NCI-H1048 (cell line): ENCODE measurements at regions not wholly inside any gene's neighbourhood (a gene's known extent, or its start where the extent isn't known, plus 50 kb on each side); places are given as distances from the start of the nearest gene placed in this dataset.

Experiments
- DNase-seq: peaks from one replicate; lab custom pipeline; 2025; lab: John Stamatoyannopoulos, UW

DNA sequence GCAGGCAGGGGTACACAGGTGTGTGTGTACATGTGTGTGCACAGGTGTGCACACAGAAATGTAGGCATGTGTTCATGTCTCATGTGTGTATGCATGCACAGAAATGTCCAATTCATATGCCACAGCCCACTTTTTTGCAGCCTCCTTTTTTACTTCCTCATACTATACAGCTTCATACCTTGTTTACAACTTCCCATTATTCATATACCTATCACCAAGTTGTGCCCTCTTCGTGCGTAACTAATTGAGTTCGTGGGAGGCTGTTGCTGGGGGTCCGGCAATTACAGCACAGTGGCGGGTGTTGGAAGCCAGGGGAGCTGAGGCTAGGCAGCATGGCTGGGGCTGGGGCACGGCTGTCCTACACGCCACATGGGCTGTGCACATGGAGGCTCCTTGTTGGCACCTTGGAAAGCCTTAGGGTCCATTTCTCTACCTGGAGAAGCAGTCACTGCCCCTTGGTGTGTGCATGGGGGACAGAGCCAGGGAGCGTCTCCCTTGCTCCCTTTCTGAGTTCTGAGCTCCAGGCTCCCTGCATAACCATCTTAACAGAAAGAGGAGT lies 266.7 kb downstream of the ENGASE start:
- no peak for DNase-seq

GRCh38 chr17:79340333-79341221 lies 266.0 kb downstream of the ENGASE start:
- DNase-seq, result no peak

DNA sequence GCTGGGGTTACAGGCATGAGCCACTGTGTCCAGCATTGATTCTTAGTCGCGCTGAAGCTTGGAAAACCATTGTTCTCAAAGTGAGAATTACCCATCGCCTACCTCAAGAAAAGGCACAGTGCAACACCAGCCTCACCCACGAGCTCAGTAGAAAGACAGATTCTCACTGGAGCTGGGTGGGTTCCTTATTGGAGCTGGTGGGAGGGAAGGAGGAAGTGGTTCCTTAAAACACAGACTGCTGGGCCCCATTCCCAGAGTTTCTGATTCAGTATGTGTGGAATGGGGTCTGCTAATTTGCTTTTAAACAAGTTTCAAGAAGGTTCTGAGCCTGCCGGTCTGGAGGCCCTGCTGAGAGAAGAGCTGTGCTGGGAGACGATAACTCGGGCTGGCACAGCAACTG lies 264.7 kb downstream of the ENGASE start:
- no peak for DNase-seq

DNA sequence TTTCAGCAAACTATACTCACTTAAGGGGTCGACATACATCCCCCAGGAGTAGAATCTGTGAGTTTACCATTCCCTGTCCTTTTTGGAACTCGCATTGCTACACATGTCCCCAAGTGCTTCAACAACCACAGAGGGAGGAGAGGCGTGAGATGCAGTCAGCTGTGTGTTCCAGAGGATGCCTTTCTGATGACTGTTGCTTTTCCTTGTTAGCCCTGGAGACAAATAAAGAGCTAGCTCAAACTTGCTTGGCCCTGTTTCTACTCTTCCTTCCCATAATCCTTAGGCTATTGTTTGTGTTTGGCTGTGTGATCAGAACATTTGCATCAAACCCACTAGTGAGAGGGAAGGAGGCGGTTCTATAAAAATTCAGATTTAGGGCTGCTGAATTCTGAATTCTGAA lies 264.0 kb downstream of the ENGASE start:
- no peak for DNase-seq

DNA sequence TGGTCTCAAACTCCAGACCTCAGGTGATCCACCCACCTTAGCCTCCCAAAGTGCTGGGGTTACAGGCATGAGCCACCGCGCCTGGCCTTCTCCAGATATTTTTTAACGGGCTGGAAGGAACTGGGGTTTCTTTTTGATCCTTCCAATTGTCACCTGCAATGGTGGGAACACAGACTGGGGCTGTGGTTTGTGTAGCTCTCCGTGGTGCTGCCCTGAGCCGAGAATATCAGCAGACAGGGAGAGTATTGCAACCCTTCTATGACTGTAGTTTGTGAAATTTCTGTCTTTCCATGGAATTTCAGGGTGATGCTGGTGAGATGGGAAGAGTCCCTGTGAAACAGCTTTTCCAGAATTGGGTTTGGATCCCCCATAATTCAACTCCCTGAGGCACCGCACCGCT lies 263.5 kb downstream of the ENGASE start:
- no peak for DNase-seq

GRCh38 chr17:79337053-79337452 lies 262.4 kb downstream of the ENGASE start:
- no peak for DNase-seq

DNA sequence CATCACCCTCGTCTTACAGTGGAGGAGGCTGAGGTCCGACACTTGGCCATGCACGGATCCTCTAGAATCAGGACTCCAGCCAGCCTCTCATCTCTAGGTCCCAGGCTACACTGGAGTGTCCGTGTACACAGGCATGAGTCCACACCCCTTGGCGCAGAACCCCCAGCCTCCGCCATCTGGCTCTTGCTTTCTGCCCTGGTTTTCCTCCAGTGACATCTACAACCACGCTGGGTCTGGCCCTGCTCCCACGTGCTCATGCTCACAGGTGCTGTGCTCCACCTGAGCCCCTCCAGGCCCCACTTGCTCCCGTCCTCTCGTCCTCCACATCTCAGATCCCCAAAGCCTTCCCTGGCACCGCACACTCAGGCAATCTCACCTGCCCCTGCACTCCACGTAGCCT lies 260.8 kb downstream of the ENGASE start:
- DNase-seq, result no peak

DNA sequence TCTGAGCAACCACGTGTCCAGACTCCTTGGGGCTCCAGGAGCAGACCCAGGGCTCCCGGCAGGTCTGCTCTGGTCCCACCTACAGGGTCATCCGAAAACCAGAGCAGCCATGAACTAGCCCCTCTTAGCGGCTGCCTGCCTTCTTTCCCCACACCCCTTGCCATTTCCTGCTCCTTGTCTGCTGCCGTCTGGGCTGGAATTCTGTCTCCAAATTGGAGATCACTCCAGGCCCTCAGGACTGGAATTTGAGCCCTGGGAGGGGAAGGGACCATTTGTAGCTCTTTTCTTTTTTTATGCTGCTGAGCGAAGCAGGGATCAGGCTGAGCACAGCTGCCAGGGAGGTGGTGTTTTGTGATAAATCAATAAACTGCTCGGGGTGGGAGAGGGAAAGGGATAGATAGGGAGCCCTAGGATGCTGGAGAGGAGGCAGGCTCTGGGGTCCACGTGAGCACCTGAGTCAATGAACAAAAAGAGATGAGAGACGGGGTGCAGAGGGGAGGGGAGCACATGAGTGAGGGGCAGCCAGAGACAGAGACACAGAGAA lies 257.5 kb downstream of the ENGASE start:
- DNase-seq, result no peak

DNA sequence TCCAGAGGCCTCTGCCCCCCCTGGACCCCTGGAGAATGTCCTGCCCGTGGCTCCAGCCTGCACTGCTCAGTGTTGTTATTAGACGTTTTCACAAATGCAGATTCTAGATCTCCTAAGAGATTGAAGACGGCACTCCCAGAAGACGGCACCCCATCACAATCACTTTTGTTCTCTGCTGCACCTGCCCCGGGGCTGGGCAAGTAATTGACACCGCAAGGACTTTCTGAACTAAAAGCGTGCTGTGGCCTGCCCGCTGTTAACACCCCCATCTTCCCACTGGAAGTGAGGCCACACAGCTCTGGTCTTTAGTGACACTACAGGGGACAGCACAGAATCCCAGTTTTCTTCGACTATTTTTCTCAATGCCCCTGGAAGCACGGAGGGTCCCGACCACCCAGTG lies 256.9 kb downstream of the ENGASE start:
- DNase-seq, result no peak

DNA sequence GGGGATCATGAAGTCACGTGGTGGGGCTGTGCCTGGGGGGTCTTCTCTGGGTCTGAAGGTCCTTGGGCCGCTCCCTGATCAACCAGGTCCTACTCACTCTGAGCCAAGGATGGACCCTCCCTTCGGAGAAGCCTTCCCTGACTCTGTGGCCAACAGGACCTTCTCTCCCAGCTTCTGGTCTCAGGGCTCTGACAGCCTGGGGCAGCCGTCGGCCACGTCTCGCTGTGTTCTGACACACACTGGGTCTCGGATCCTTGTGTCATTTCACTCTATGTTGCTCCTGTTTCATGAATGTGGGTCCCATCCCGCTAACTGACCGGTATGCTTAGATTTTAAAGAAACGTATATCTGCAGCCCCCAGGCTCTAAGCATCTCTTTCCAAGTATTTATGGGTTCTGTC lies 256.1 kb downstream of the ENGASE start:
- DNase-seq, result no peak

- no peak for DNase-seq
Measured at GRCh38 chr17:79330229-79330628, 255.6 kb downstream of the ENGASE start.

GRCh38 chr17:79326814-79327213 lies 252.2 kb downstream of the ENGASE start:
- no peak for DNase-seq

DNA sequence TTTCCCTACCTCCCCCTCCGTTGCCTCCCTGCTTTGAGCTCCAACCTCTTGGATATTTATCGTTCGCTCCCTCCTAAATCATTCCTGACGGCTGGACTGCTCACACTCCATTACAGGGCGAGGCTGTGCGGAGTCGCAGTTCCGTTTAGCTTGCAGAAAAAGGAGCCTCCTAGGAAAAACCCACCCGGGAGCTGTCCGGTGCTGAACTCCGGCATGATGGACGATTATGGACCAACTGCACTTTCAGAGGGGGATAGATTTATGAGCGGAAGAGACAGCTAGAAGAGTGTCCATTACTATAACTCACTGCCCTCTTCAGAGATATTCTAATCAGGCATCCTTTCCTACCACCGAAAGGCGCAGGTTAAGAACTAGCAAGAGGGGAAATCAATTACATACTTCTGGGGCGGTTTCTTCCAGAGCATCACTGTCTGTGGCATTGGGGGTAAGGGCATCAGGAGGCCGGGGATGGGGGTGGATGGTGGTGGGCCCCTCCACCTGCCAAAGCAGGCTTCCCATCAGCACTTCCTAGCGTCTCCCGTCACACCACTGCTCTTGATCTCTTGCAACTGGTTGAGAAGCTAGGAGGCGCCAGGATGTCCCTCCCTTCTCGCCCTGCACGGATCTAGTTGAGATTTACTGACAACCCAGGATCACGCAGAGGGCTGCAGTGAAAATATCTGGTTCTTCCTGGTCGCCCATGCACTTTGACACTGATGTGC lies 251.2 kb downstream of the ENGASE start:
- DNase-seq, result no peak

DNA sequence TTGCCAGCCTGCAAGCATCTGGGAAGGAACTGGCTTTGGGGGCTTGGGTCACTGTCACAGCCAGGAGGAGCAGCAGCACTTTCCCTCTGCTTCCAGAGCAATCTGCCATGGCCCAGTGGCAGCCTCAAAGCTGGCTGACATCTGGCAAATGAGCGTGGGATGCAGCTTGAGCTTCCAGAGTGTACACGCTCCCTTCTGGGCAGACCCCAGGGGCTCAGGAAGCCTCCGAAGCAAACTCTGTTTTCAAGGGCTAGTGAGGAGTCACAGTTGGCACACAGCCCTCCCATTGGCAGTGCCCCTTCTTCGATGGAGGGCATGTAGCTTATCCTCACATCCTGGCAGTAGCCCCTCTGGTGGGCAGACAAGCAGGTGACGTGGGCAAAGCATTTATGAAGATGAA lies 249.6 kb downstream of the ENGASE start:
- no peak for DNase-seq

DNA sequence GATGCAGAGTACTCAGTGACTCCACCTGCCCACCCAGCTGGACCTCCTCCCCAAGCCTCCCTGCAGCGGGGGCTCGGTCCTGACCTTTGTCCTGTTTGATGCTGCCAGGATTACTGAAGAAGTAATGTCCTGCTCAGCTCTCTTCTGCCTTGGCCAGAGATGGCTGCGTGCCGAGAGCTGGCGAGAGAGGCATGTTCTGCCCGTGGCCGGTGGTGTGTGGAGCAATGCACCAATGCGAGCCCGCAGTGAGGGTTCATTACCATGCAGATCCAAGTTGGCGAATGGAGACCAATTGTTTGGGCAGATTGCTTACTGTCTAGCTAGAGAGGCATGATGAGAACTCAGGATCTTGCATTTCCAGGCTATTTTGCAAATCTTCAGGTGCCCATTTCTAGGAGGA lies 248.9 kb downstream of the ENGASE start:
- DNase-seq, result no peak

DNA sequence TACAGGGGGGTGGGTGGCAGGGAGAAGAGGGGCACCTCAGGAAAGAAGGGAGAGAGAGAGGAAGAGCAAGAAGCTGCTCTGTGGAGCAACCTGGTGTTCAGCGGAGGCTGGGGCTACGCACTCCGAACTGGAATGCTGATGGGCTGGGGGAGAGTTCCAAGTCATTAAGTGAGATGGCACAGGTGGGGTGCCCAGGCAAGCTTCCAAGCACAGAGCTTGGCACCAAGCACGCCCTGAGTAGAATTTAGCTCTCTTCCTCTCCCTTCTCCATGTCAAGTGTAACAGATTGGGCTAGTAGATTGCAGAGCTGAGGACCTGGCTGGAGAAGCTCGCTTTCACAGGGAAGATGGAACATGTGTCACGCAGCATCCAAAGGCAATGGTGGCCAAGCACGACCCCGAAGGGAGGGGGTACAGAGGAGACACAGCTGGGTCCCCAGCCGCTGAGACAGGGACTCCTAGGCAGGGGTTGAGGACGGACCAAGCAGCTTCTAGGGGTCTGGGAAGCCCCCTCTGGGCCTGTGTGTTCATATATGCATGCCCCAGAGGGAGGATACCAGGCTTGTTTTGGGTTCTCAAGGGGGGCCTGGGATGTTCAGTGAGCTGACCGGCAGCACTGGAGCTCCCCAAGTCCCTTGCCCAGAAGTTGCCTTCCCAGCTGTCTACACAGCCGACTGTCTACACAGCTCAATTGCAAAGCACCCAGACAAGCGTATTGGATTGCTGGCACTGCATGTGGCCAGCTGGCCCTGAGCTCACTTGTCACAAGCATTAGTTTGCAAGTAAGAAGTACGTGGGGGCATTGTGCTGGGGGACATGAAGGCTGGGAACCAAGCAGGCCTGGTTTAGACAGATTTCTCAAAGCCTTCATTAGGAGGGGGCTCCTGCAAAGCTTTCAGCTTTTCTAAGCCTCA lies 247.8 kb downstream of the ENGASE start:
- DNase-seq, result no peak

GRCh38 chr17:79320331-79320730 lies 245.7 kb downstream of the ENGASE start:
- no peak for DNase-seq

DNA sequence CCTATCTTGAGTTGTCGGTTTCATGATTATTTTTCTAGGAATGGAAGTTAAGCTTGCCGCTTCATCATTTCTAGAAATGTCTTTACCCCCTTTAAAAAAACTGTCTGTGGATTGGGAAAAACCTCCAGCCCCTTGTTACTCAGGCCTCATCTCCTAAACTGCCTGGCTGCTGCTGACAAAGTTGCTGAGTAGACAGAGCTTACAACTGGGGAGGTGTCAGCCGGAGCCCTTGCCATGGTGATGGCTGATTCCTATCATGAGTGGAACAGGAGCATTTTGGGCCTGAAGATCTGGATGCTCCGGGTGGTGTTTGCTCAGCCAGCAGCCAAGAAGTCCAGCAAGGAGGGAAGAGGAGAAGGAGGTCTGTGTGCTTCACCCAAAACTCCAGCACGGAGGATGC lies 243.3 kb downstream of the ENGASE start:
- DNase-seq, result no peak

GRCh38 chr17:79316805-79317204 lies 242.2 kb downstream of the ENGASE start:
- no peak for DNase-seq

DNA sequence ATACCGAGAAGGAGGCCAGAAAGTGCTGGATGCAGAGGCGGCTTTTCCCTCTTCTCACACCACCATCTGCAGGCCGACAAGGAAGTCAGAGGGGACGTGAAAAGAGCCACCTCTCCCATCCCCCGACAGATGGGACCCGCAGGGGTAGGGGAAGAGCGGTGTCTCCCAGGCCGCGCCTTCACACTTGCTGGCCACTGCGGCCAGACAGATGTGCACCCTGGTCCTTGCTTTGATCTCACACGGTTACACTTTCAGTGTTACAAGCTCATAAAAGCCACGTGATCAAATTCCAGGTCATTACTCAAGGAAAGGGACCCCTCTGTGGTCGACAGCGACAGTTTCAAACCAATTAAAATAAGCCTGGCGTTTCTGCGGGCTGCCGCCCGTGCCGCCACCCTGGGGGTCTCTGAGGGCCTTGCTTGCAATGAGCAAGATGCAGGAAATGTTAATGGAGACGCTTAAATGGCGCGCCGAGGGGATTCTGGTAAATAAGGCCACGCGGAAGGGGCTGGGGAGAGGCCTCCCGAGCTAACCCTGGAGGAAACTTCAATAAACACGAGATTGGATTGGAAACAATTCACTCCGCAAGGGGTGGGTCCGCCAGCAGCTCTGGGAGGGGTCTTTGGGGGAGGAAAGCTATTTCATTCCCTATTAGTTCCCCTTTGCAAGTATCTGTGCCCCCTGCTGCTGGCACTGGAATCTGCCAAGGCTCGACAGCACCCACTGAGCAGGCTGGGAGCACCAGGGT lies 240.9 kb downstream of the ENGASE start:
- DNase-seq, result no peak
